GM19351 (cell line): ENCODE measurements at regions not wholly inside any gene's neighbourhood (a gene's known extent, or its start where the extent isn't known, plus 50 kb on each side); places are given as distances from the start of the nearest gene placed in this dataset.

Source experiments
- ATAC-seq: cut with Tn5 transposase; IDR thresholded peaks from one replicate; pipeline ENCODE4 v1.9.1; 2021; ENCODE audit warnings: mild to moderate bottlenecking, moderate library complexity; ENCODE audit not compliant: unreplicated experiment

DNA sequence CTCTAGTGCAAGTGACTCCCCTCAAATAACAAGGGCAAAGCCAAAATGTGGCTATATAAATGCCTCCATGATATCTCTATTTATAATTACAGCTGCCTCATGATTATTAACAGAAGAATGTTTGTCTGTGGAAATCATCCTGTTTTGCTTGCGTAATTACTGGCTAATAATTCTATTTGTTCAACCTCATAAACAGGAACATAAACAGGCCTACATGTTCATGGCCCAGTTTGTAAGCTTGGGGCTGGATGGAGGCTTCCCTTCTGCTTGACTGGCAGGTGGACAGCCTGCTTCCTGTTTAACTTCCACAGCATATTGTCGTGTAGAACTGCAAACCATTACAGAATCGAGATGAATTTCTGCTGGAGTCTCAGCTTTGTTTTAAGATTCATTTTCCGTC is 766.0 kb upstream of the MAP3K7 start:
- ATAC-seq = no peak

DNA sequence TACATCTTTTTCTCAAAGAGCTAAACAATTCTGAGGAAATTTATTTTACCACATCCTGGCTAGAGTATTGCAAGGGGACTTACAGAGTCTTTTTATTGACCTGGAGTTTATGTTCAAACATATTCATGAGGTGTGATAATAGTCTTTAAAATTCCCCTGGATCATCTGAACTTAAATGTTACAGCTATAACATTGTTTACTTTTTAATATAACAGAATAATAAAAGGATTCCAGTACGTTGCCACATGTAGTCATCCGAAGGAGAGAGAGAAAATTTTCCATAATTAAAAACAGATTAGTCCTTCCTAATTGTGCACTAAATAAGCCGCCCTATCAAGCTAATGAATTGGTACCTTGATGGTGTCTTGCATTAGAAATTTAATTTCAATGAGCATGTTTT is 765.4 kb upstream of the MAP3K7 start:
- ATAC-seq = no peak

- no peak for ATAC-seq
Observed at GRCh38 chr6:91350146-91350908, 763.5 kb upstream of the MAP3K7 start.

DNA sequence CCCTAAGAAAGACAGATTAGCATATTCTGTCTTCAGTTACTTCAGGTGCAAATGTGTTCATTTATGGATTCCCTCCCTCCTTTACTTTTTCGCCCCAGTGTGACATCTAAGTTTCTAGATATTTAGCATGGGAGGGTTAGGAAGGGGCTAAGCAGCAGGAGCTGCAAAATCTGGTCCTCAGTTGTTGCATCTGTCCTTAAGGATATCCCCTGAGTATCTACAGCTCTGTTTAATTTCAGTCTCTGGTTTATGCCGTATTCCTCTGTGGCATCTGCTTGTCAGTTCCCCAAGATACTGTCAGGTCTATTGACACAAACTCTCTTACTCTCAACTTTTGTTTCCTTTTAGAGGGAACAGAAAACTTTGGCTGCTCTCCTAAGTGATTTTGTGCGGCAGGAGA is 754.6 kb upstream of the MAP3K7 start:
- no peak for ATAC-seq

- ATAC-seq = no peak
Observed at GRCh38 chr6:91340896-91341395, 754.1 kb upstream of the MAP3K7 start.

DNA sequence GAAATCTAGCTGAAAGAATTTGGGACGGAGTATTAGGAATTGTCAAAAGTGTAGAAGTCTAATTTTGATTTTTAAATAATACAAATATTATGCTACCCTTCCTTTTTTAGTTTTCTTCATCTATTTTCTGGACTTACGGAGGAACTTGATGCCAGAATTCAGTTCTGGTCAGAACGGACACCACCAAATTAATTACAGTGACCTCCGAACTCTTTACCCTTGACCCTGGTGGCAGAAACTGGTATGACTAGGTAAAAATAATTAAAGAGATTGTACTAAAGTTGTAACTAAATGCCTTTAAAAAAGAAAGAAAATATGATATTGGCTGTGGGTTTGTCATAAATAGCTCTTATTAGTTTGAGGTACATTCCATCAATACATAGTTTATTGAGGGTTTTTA is 751.1 kb upstream of the MAP3K7 start:
- no peak for ATAC-seq

DNA sequence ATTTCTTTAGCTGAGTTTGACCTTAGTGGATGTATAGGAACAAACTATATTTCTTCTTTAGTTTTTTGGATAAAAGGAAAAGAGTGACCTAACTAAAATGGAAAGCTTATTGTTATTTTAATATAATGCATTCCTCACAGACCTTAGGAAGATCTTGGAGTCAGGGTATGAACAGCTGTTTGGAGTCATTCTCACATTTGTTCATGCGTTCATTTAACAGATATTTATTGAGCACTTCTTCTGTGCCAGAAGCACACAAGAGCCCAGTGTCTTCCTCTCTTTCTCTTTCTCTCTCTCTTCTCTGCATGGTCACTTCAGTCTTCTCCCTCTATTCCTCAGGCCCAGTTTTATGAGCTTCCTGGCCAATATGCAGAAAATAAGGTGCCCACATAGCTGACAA is 744.0 kb upstream of the MAP3K7 start:
- ATAC-seq = no peak

- ATAC-seq = no peak
Observed at GRCh38 chr6:91328241-91328640, 741.4 kb upstream of the MAP3K7 start.

DNA sequence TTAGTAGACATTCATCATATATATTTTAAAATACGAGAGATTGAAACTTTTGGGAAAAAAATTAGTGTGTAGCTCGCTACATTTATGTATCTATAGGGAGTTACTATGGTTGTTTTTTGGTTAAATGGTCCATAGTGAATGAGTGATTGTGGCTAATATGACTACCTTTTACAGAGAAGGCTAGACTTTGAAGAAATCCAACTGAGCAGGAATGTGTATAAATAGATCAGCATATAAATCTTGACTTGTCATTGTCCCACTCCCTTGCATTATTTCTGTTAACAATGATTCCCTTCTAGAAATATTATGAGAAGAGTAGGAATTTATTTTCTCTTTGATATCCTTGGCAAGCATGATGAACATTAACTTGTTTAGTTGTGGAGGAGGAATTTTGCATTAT is 737.8 kb upstream of the MAP3K7 start:
- no peak for ATAC-seq

DNA sequence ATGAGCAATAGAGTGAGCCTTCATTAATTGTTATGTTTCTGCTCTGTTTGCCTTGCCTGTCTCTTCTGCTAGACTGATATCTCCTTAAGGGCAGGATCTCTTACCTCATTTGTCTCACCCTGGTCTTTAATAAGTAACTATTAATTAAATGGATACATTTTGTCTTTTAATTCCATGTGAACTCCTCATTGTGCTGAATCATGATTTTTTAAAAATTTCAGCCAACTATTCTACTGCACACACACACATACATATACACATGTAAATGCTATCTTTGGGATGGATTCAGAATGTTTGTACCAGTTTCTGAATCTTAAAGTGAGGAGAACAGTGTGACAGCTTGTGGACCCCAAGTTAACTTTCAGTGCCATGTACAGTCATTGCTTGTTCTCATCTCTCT is 731.1 kb upstream of the MAP3K7 start:
- ATAC-seq = no peak

DNA sequence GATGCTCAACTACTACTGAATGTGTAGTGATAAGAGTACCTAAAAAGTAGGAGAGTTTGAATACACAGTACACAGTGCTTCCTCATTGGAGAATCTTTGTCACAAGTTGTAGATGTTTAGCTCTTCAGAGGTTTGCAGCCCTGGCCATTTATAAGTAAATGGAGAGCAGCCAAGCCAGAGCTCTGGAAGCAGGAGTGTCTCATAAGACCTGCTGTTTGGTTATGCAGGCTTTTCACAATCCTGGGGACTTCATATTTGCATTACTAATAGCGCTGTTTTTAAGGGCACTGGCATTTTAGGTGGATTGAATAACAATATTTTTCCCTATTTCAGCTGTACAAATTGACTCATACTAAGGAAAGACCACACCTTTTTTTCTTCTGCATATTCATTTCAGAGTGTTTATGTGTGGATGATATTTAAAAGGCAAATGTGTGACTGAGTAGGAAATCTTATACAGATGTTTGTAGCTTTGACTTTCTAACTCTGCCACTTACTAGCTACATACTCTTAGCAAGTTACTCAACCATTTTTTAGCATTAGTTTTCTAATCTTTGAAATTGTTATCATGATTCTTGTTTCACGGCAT is 730.5 kb upstream of the MAP3K7 start:
- ATAC-seq = no peak

- ATAC-seq = no peak
Observed at GRCh38 chr6:91310178-91310577, 723.3 kb upstream of the MAP3K7 start.

DNA sequence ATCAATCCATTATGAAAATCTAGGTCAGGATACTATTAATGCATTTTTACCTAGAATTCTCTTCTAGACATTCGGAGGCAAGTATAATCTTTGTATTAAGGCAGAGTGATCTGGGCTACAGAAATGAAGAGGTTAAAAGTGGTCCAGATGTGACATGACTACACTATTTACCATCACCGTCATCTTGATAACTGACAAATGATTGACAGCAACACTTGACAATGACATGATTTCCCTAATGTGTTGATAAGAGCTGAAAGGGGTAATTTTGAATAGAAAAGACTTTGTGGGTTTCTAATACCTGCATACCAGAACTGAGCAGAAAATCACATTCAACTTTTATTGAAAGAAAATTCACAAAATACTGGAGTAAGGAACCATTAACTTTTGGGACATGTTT is 718.9 kb upstream of the MAP3K7 start:
- ATAC-seq = no peak

DNA sequence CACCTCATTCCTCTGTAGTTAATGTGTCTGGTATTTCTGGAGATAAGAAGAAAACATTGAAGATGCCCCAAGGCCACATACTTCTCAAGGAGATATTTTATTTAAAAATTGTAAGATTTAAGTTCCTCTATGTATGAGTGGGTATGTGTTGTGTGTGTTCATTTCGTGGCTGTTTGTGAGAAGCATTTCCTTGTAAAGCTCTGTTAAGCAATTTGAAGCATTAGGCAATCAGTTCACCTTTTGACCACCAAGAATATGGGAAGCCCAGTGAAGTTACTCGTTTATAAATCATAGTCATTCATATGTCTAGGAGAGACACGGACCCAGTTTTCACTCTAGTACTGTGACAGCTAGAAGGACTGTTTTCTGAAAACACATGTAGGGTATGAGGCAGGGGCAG is 717.6 kb upstream of the MAP3K7 start:
- ATAC-seq = no peak

GRCh38 chr6:91303326-91303725 is 716.5 kb upstream of the MAP3K7 start:
- no peak for ATAC-seq

GRCh38 chr6:91299544-91300491 is 712.9 kb upstream of the MAP3K7 start:
- ATAC-seq = no peak

- ATAC-seq = no peak
Observed at GRCh38 chr6:91298543-91299145, 711.8 kb upstream of the MAP3K7 start.

- no peak for ATAC-seq
Observed at GRCh38 chr6:91293395-91293794, 706.5 kb upstream of the MAP3K7 start.

GRCh38 chr6:91291071-91291470 is 704.2 kb upstream of the MAP3K7 start:
- ATAC-seq = no peak

DNA sequence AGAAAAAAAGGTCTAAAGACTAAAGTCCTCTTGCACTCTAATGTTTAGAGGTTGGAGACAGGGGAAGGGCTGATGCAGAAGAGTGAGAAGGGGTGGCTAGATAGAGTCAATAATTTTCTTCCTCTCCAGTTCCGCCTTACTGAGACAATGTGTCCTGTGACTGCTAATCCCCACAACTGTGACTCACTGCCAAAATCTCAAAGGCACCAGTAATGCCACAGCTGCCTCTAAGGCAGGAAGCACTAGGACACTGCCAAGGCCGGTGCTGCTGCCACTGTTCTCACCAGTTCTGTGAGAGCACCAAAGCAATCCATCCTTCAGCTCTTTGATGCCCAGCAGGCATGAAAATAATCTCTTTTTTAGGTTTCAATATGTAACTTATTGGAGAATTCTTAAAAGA is 701.9 kb upstream of the MAP3K7 start:
- ATAC-seq = no peak

- no peak for ATAC-seq
Observed at GRCh38 chr6:91281901-91282300, 695.0 kb upstream of the MAP3K7 start.
